Neural cell (in vitro differentiated cells): ENCODE measurements at regions not wholly inside any gene's neighbourhood (a gene's known extent, or its start where the extent isn't known, plus 50 kb on each side); places are given as distances from the start of the nearest gene placed in this dataset.

ENCODE experiments used
- H2AFZ ChIP-seq: fragments of 200-600, 300-800 bp; sonication (generic), shearing (Covaris generic); 2 replicates; pipeline ENCODE4 v1.6.0; 2014; ENCODE audit warnings: low read depth, mild to moderate bottlenecking, antibody characterized with exemption, low read length, moderate library complexity
- H3F3A ChIP-seq: fragments of 200-600 bp; shearing (Covaris generic); 2 replicates; pipeline ENCODE4 v1.6.1; 2016; ENCODE audit warnings: mild to moderate bottlenecking, moderate library complexity, mixed read lengths, antibody characterized with exemption, low read length; ENCODE audit not compliant: insufficient read depth, poor library complexity, severe bottlenecking
- H3K27ac ChIP-seq: fragments of 200-600, 300-800 bp; sonication (generic), shearing (Covaris generic); 2 replicates; pipeline ENCODE4 v1.5.1; 2014; ENCODE audit warnings: mild to moderate bottlenecking, low read length, moderate library complexity
- H3K27me3 ChIP-seq: fragments of 300-800, 200-600 bp; sonication (generic), shearing (Covaris generic); 2 replicates; pipeline ENCODE4 v1.6.0; 2014; ENCODE audit warnings: mild to moderate bottlenecking, low read depth, low read length, moderate library complexity; ENCODE audit not compliant: insufficient read depth
- H3K36me3 ChIP-seq: fragments of 300-800, 200-600 bp; sonication (generic), shearing (Covaris generic); 2 replicates; pipeline ENCODE4 v1.5.1; 2014; ENCODE audit warnings: mild to moderate bottlenecking, antibody characterized with exemption, low read length, moderate library complexity; ENCODE audit not compliant: insufficient read depth
- H3K4me2 ChIP-seq: fragments of 300-800, 200-600 bp; sonication (generic), shearing (Covaris generic); 2 replicates; pipeline ENCODE4 v1.6.0; 2014; ENCODE audit warnings: mild to moderate bottlenecking, low read length
- H3K4me3 ChIP-seq: fragments of 300-800, 200-600 bp; sonication (generic), shearing (Covaris generic); 2 replicates; pipeline ENCODE4 v1.5.1; 2014; ENCODE audit warnings: mild to moderate bottlenecking, low read length, moderate library complexity
- H3K79me2 ChIP-seq: fragments of 200-600 bp; shearing (Covaris generic); replicated peaks from 2 replicates; pipeline ENCODE4 v1.6.0; 2014; ENCODE audit warnings: mild to moderate bottlenecking, low read length, moderate library complexity; ENCODE audit not compliant: insufficient read depth
- H3K9ac ChIP-seq: fragments of 300-800, 200-600 bp; sonication (generic), shearing (Covaris generic); 2 replicates; pipeline ENCODE4 v1.6.1; 2016; ENCODE audit warnings: mild to moderate bottlenecking, low read length, mixed read lengths
- H3K9me2 ChIP-seq: fragments of 200-600 bp; shearing (Covaris generic); 2 replicates; pipeline ENCODE4 v1.6.1; 2016; ENCODE audit warnings: mild to moderate bottlenecking, low read length, mixed read lengths; ENCODE audit not compliant: insufficient read depth
- H3K9me3 ChIP-seq: fragments of 200-600, 300-800 bp; sonication (generic), shearing (Covaris generic); 2 replicates; pipeline ENCODE4 v1.6.1; 2016; ENCODE audit warnings: mild to moderate bottlenecking, mixed run types, low read length, moderate library complexity, mixed read lengths
- H4K20me1 ChIP-seq: fragments of 200-600 bp; shearing (Covaris generic); 2 replicates; pipeline ENCODE4 v1.6.1; 2016; ENCODE audit warnings: mild to moderate bottlenecking, mixed run types; ENCODE audit not compliant: insufficient read depth
- CTCF ChIP-seq: fragments of 450-650 bp; IDR thresholded peaks from 2 replicates; pipeline ENCODE4 v1.5.1; 2014; ENCODE audit warnings: antibody characterized with exemption, mild to moderate bottlenecking, moderate library complexity; ENCODE audit not compliant: poor library complexity, severe bottlenecking
- EP300 ChIP-seq: fragments of 450-650 bp; conservative IDR thresholded peaks from 2 replicates; pipeline ENCODE4 v1.6.1; 2014; ENCODE audit warnings: antibody characterized with exemption, mild to moderate bottlenecking, moderate library complexity; ENCODE audit not compliant: poor library complexity, severe bottlenecking
- MXI1 ChIP-seq: fragments of 450-650 bp; conservative IDR thresholded peaks from 2 replicates; pipeline ENCODE4 v1.6.1; 2014; ENCODE audit warnings: antibody characterized with exemption, mild to moderate bottlenecking; ENCODE audit not compliant: poor library complexity, severe bottlenecking
- POLR2AphosphoS5 ChIP-seq: IDR thresholded peaks from 2 replicates; pipeline ENCODE4 v1.6.1; 2012
- RAD21 ChIP-seq: fragments of 450-650 bp; conservative IDR thresholded peaks from 2 replicates; pipeline ENCODE4 v1.6.1; 2014; ENCODE audit warnings: antibody characterized with exemption, mild to moderate bottlenecking, moderate library complexity
- REST ChIP-seq: IDR thresholded peaks from 2 replicates; pipeline ENCODE4 v1.6.1; 2012; ENCODE audit warnings: borderline replicate concordance
- SMC3 ChIP-seq: fragments of 450-650 bp; conservative IDR thresholded peaks from 2 replicates; pipeline ENCODE4 v1.6.1; 2014; ENCODE audit warnings: antibody characterized with exemption, mild to moderate bottlenecking, moderate library complexity; ENCODE audit not compliant: poor library complexity
- TAF1 ChIP-seq: IDR thresholded peaks from 2 replicates; pipeline ENCODE4 v1.6.1; 2012; ENCODE audit warnings: low read depth

GRCh38 chr3:101170806-101171558, 149.4 kb downstream of the IMPG2 start:
- TF ChIP-seq EP300 = no peak
- TF ChIP-seq SMC3 = no peak
- no peak for TF ChIP-seq POLR2AphosphoS5
- TF ChIP-seq CTCF = no peak

GRCh38 chr3:101170062-101170771, 150.2 kb downstream of the IMPG2 start:
- no peaks in the 10 kb centered on the region for H4K20me1 ChIP-seq
- no peaks in the 10 kb centered on the region for H3K9me2 ChIP-seq
- H3K27ac ChIP-seq = no peak overlapping the region
- H2AFZ ChIP-seq = no peak overlapping the region
- H3K79me2 ChIP-seq = no peaks in the 10 kb centered on the region
- TF ChIP-seq CTCF = no peak
- TF ChIP-seq REST = no peak
- TF ChIP-seq SMC3 = no peak
- no peak for TF ChIP-seq MXI1
- no peak for TF ChIP-seq POLR2AphosphoS5
- TF ChIP-seq TAF1 = no peak
- TF ChIP-seq RAD21 = no peak
- H3K27me3 ChIP-seq = no peaks in the 10 kb centered on the region
- H3K9ac ChIP-seq = no peak overlapping the region
- H3K9me3 ChIP-seq = no peaks in the 10 kb centered on the region
- H3K4me3 ChIP-seq = no peak overlapping the region
- no peak overlapping the region for H3K4me2 ChIP-seq
- no peaks in the 10 kb centered on the region for H3F3A ChIP-seq
- H3K36me3 ChIP-seq = no peaks in the 10 kb centered on the region

More at GRCh38 chr3:101170806-101171558, 149.4 kb downstream of the IMPG2 start:
- H3K9ac ChIP-seq = no peak overlapping the region
- H3K79me2 ChIP-seq = no peaks in the 10 kb centered on the region
- H3K36me3 ChIP-seq = no peaks in the 10 kb centered on the region
- no peaks in the 10 kb centered on the region for H3K27me3 ChIP-seq
- H4K20me1 ChIP-seq = no peaks in the 10 kb centered on the region
- no peak overlapping the region for H3K27ac ChIP-seq
- no peaks in the 10 kb centered on the region for H3F3A ChIP-seq
- no peaks in the 10 kb centered on the region for H3K9me3 ChIP-seq
- H3K9me2 ChIP-seq = no peaks in the 10 kb centered on the region
- no peak overlapping the region for H3K4me3 ChIP-seq
- no peak overlapping the region for H2AFZ ChIP-seq
- no peak overlapping the region for H3K4me2 ChIP-seq
